NCI-H2227 (cell line): ENCODE measurements at regions not wholly inside any gene's neighbourhood (a gene's known extent, or its start where the extent isn't known, plus 50 kb on each side); places are given as distances from the start of the nearest gene placed in this dataset.
A peak's percentile ranks its signal among the peaks of the same experiment; 100 is the strongest.
"Not testable (repeated sequence)": the region's sequence is repeated elsewhere in the genome, so short reads cannot be mapped to it uniquely, and the experiment has no call there.

Experiments used
- DNase-seq: peaks from one replicate; lab custom pipeline; 2025; ENCODE audit not compliant: unreplicated experiment; lab: John Stamatoyannopoulos, UW

DNA sequence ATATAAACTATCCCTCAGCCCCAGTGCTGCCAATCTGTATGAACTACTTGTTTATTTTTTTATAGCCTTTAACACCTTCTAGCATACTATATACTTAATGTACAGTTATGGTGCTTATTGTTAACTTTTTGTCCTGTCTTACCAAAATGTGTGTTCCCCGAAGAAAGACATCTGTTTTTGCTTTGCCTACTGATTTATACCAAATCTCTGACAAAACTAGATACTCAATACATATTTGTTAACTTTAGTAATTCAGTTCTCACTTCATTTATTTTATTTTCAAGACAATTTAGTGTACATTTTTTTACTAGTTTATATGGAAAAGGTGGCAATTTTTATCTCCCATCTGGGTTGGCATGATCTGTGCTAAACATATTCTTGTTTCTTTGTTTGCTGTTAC, 824.3 kb upstream of the ATXN8OS start:
- no peak for DNase-seq

DNA sequence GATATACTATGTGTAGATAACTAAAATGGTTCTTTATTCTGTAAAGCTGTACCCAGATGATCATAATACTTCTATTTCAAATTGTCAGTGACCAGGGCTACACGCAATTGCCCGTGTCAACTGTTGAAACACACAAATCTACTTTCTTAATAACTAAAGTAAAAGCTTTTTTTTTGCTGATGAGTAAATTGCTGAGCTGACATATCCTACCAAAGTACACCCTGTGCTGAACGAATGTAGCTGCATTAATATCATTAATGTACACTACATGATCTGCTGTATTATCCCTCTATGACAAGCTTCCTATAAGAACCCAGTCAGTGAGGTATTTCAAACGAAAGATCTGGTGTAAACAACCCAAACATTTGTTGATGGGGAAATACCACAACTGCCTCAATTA, 827.2 kb upstream of the ATXN8OS start:
- no peak for DNase-seq

DNA sequence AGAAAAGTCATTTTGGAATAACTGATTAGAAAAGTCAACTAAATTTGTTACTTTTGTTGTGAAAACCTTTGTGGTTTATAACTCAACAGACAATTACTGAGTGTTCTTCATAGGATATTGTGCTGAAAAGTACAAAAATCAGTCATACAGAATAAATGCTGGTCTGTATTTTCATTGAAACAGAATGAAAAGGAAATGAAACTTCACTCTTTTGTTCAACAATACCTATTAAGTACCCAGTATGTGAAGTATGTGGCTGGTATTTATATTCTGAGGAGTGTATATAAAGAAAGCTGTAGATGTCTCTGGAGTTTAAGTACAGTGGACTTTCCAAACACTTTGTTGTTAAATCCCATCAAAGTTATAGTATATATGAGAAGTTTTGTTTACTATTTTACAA, 828.4 kb upstream of the ATXN8OS start:
- DNase-seq = no peak

DNA sequence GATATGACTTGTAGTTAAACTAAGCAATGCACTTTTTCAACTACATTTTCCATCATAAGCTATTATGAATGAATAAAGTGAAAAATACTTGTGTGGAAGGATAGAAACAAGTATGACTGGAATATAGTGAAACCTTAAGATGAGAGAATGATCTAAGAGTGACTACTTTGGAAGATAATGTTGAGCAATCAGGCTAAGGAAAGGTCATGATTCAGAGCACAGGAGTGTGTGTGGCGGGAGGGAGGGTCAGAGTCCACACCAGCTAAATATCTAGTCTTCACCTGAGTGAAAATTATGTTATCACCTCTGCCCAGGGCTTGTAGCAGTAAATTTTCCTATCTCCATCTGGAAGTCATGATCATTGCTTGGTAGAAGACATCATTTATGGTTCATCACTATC, 833.4 kb upstream of the ATXN8OS start:
- DNase-seq = no peak

DNA sequence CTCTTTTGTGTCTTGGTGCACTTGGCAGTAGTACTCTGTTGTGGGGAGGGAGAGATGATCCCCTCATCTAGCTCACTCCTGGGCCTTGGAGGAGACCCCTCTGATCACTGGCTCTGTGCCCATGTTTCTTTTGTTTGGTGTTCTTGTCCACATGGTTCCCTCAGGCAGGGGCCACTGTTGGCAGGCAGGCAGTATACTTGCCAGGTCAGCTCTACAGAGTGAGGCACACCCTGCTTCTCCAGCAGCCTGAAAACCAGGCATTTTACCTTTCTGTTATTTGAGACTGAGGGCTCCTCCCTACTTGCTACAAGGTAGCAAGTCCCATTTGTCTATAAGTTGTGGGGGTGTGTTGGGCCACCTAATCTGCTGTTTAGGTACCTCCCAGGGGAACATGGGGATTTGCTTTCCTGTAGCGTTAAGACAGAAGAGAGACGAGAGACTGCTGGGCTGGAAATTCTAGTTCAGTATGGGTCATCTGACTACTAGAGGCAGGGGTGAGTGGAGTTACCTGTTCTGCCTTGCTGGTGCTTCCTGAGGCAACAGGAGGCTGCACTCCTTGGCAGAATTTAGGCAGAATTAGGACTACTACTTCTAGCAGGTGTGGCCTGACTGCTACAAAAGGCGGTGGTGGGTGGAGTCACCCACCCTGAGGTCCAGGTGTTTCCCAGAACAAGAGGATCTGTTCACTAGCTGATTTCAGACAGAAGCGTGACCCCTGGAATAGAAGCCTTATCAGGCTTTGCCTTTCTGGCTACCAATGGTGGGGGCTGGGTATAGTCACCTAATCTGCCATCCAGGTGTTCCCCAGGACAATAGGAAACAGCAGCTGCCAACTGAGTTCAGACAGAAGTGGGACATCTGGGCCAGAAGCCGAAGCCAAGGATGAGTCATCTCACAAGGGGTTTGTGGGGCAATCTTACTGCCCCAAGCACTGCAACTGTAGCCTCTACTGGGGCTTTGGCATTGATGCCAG, 843.0 kb upstream of the ATXN8OS start:
- DNase-seq = no peak

DNA sequence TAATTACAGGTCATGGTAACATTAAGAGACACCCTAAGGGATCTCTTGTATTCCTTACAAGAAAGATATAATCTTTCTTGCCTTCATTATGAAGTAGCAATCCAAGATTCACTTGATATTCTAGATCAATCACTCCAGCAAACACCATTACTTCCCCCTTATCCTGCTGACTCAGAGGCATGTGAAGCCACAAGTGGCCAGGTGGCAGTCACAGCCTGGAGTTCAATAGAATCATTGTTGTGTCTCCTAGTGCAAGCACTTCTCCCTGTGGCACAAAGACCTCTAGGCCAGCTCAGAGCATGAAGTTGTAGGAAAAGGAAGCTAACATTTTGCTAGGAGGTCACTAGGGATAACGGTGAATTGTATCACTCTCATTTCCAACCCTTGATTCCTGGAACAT, 864.3 kb upstream of the ATXN8OS start:
- no peak for DNase-seq

DNA sequence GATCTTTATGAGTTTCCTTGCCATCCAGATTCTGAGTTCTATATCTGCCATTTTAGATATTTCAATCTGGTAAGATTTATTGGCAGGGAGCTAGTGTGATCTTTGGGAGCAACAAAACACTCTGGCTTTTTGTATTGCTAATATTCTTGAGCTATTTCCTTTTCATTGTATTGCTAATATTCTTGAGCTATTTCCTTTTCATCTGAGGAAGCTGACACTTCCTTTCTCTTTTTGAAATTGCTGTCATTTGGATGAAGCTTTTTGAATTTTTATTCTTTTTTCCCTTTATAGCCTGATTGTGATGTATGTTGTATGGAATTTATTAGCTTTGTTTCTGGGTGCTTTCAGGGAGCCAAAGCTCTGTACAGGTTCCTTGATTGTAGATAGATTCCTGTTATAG, 873.5 kb upstream of the ATXN8OS start:
- no peak for DNase-seq

DNA sequence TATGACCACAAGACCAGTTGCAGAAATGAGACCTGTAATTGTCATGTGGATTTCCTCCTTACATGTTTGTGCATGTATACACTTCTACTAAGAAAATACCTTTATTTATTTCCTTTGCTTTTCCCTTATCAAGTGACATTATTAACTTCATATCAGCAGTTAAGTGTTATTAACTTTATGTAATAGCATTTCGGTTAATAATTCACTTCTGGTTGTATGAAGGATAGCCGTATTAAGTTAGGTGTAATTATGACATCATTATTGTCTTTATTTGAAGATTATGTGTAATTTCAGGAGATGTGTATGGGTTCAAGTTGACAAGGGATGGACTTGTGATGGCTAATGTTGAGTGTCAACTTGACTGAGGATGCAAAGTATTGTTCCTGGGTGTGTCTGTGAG, 881.2 kb upstream of the ATXN8OS start:
- DNase-seq = no peak

DNA sequence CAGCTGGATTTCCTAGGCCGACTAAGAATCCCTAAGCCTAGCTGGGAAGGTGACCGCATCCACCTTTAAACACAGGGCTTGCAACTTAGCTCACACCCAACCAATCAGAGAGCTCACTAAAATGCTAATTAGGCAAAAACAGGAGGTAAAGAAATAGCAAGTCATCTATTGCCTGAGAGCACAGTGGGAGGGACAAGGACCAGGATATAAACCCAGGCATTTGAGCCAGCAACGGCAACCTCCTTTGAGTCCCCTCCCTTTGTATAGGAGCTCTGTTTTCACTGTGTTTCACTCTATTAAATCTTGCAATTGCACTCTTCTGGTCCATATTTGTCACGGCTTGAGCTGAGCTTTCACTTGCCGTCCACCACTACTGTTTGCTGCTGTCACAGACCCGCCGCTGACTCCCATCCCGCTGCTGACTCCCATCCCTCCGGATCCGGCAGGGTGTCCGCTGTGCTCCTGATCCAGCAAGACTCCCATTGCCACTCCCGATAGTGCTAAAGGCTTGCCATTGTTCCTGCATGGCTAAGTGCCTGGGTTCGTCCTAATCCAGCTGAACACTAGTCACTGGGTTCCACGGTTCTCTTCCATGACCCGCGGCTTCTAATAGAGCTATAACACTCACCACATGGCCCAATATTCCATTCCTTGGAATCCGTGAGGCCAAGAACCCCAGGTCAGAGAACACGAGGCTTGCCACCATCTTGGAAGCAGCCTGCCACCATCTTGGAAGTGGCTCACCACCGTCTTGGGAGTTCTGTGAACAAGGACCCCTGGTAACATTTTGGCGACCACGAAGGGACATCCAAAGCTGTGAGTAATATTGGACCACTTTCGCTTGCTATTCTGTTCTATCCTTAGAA, 885.8 kb upstream of the ATXN8OS start:
- not testable (repeated sequence) for DNase-seq

DNA sequence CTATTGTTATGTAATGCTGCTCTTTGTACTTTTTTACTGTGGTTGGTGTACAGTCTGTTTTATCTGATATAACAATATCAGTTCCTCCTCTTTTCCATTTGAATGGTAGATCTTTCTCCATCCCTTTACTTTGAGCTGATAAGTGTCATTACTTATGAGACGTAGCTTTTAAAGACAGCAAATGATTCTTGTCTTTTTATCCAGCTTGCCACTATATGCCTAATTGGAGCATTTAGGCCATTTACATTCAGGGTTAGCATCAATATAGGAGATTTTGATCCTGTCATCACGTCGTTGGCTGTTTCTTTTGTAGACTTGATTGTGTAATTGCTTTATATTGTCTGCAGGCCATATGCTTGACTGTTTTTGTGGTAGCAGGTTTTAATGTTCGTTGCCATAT, 894.2 kb upstream of the ATXN8OS start:
- DNase-seq = peak; percentile 33

DNA sequence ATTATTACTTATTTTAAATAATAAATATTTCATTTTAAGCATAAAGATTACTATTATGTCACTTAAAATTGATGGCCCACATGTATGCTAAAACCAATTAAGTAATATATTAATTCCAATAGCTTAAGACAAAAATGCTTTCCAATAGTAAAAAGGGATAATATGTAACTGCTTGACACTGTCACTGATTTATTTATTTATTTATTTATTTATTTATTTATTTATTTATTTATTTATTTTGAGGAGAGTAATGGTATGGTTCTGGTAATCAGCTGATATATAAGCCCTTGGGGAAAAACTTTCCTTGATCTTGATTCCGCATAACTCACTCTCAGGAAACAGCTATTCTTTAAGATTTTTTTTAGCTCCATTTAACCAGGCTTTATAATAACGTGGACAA, 903.0 kb upstream of the ATXN8OS start:
- no peak for DNase-seq

DNA sequence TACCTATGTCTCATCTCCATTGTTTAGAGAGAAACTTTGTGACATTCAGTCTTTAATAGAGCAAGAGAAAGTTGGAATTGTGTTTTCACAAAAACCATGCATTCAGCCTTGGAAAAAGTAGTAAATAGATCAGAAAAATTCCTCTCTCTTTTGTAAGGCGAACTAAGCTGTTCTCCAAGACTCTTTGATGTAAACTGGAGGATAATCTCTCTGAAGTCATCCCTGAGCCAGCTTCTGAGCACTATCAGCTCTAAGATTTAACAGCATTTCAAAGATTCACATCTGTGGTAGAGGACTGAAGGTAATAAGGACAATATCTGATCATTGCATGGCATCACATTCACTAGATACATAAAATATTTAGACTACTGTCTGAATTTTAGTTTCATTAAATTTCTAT, 904.6 kb upstream of the ATXN8OS start:
- DNase-seq = no peak

DNA sequence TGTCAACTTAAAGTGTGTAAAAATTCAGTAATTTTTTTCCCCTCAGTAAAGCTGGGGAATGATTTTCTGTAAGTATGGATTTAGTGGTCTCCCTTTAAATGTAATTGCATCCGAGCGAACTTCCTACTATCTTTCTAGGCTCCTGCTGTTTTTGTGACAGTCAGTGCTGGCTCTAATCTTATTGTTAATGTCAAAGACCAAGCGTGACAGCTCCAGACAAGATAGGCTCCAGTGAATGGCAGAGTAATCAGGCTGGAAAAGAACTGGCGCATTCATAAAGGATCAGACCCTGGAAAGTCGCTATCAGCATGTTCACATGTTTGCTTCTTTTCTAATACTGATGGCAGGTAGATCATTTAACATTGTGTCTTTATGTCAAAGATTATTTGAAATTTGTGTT, 908.0 kb upstream of the ATXN8OS start:
- peak; percentile 17 for DNase-seq

DNA sequence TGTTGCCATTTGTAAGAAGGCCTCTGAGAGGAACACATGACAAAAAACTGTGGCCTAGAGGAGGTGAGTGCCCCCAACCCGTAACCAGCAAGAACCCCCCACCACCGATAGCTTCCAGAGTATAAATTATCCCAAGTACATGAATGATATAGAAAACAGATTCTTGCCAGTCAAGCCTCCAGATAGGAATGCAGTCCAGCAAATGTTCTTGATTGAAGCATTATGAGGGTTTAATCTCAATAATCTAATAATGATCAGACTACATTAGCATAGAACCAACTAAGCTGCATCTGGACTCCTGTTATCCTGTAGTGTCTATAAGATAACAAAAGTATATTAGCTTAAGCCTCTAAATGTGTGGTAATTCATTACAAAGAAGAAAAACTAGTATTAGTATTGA, 908.9 kb upstream of the ATXN8OS start:
- no peak for DNase-seq

DNA sequence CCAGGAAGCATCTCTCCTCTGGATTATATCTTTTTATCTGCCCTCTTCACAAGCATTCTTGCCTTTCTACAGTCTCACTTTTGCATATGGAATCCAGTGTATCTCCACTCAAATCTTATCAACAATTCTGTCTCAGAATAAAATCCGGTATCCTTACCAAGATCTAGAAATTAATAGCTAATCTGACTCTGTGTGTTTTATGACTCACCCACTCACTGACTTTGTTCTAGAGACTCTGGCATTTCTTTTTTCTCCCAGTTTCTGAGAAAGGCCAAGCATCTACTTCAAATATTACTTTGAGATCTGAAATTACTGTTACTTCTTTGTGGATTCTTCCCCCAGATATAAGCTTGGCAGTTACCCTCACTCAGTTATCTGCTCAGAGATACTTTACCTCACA, 913.5 kb upstream of the ATXN8OS start:
- no peak for DNase-seq

DNA sequence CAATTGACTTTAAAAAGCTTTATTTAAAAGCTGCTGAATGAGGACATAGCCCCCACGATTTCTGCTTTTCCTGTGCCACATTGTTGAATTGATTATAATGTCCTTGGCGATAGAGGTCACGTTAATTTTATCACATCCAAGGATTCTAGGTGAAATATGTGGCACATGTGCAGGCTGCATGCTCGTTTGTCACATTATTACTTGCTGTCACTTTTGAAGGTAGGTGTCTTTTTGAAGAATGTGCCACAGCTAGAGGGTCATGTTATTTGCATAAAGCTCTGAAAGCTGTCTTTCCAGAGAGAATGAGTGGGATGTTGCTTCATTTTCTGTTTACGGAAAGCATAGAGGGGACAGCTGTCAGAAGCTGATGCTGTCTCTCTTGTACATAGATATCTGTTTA, 927.6 kb upstream of the ATXN8OS start:
- no peak for DNase-seq

DNA sequence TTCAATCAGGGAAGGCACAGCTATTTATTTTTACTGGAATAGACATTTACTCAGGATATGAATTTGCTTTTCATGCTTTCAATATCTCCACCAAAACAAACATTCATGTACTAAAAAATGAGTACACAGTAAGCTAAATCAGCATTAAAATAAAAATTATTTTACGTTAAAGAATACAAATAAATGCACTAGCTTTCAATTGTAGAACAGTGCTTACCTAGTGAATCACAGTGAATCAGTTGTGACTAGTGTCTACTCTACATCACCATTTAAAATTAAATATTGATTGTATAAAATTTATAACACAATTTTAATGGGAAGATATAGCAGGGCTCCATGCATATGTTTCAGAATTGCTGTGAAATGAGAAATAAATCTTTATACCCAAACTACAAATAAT, 929.6 kb upstream of the ATXN8OS start:
- DNase-seq = no peak

DNA sequence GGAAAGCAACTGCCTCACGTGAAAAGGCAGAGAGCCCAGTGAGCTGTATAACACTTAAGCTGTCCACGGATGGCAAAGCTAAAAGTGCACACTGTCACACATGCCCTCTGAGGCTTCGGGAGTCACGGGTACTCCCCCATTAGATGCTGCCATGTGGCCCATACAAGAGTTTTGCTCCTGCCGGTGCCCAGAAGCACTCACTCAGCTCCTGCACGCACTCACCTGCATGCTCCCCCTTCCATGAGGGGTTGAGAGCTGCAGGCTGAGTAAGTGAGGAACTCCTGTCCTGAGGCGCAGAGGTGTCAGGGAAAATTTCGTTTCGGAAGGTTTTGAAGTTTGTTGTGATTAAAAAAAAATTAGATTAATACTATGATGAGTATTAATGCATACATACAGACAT, 939.2 kb upstream of the ATXN8OS start:
- no peak for DNase-seq

DNA sequence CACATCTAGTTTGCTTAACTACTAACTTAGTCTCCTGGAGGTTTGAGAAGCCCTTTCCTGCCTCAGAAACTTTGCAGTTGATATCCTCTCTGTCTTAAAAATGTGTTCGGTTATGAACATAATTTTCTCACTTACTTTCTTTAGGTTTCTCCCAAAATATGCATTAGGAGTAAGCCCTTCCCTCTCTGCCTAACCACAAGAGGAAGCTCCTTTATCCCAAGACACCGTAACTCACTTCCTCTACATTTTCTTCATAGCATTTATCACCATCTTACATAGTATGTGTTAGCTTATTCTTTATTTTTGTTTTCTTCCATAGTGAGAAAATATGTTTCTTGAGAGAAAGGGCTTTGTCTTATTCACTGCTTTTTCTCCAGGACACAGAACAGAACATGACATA, 952.5 kb upstream of the ATXN8OS start:
- DNase-seq = no peak

DNA sequence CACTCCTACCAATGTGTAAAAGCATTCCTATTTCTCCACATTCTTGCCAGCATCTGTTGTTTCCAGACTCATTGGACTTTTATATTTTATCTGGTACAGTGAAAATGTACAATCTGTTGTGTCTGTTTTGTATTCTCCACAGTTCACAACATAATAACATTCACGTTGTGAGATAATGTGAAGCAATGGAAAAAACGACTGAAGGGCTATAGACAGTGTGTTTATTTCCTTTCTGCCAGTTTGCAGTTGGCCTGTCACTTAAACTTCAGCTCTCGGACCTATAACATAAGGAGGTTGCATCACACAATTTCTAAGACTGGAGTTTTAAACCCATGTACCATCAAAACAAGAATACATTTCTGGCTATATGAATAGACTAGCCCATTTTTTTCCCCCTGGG, 965.5 kb upstream of the ATXN8OS start:
- DNase-seq = no peak

DNA sequence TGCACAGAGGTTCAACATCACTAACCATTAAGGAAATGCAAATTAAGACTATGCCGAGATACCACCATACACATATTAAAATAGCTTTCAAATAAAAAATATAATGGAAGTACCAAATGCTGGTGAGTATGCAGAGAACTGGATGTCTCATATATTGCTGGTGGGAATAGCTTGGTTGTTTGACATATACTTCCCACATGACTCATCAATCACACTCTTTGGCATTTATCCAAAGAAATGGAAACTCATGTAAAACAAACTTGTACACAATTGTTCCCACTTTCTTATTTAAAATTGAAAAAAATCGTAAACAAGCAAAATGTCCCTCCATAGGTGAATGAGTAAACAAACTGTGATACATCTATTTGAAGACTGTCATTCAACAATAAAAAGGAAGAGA, 982.6 kb upstream of the ATXN8OS start:
- DNase-seq = no peak

DNA sequence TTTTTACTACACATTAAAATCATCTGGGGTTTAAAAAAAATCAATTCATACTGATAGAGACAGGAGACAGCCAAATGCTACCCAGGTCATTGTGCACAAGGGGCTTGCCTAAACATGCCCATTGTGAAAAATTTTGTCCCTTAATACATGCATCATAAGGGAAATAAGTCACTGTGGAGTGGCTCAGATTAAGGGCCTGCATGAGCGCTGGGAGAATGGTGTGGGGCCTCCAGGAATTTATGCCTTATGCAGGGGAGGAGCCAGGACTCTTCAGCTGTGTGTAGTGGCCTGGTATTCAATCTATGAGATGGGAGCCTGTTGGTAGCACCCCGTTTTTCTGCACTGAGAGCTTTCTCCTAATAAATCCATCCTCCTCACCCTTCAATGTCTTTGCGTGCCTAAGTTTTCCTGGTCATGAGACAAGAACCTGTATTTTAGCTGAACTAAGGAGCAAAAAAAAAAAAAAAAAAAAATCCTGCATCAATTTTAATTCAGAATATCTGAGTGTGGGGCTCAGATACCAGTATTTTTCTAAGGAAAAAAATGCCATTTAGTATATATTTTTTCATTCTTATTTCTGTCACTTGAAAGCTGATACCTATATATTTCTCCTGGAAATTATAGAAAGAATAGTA, 997.6 kb upstream of the ATXN8OS start:
- DNase-seq = no peak
